NCI-H1694 treated with DMSO at 0.1 percent for 48 hours (cell line): ENCODE measurements at regions not wholly inside any gene's neighbourhood (a gene's known extent, or its start where the extent isn't known, plus 50 kb on each side); places are given as distances from the start of the nearest gene placed in this dataset.
A peak's percentile ranks its signal among the peaks of the same experiment; 100 is the strongest.
"Not testable (repeated sequence)": the region's sequence is repeated elsewhere in the genome, so short reads cannot be mapped to it uniquely, and the experiment has no call there.

Experiments
- DNase-seq: peaks from one replicate; lab custom pipeline; 2025; lab: John Stamatoyannopoulos, UW

GRCh38 chr2:132324005-132324404, 92.6 kb upstream of the GPR39 start:
- not testable (repeated sequence) for DNase-seq

- DNase-seq: not testable (repeated sequence)
Observed at GRCh38 chr2:132332345-132333033, 84.1 kb upstream of the GPR39 start.

- DNase-seq: not testable (repeated sequence)
Observed at GRCh38 chr2:132337135-132337534, 79.5 kb upstream of the GPR39 start.

- not testable (repeated sequence) for DNase-seq
Observed at GRCh38 chr2:132337844-132338243, 78.8 kb upstream of the GPR39 start.

GRCh38 chr2:132347041-132347780, 69.4 kb upstream of the GPR39 start:
- DNase-seq: peak; percentile 84

- peak; percentile 70 for DNase-seq
Observed at GRCh38 chr2:132349092-132349687, 67.4 kb upstream of the GPR39 start.

GRCh38 chr2:132351668-132352067, 64.9 kb upstream of the GPR39 start:
- not testable (repeated sequence) for DNase-seq

GRCh38 chr2:132352481-132353001, 64.1 kb upstream of the GPR39 start:
- peak; percentile 71 for DNase-seq

GRCh38 chr2:132353380-132353779, 63.2 kb upstream of the GPR39 start:
- not testable (repeated sequence) for DNase-seq

- not testable (repeated sequence) for DNase-seq
Observed at GRCh38 chr2:132360964-132361363, 55.6 kb upstream of the GPR39 start.

- not testable (repeated sequence) for DNase-seq
Observed at GRCh38 chr2:132361498-132361897, 55.1 kb upstream of the GPR39 start.

GRCh38 chr2:132363352-132363751, 53.3 kb upstream of the GPR39 start:
- not testable (repeated sequence) for DNase-seq

GRCh38 chr2:132365963-132366362, 50.6 kb upstream of the GPR39 start:
- not testable (repeated sequence) for DNase-seq

- no peak for DNase-seq
Observed at GRCh38 chr2:132366421-132367180, 50.0 kb upstream of the GPR39 start.
